ENCODE measurements at regions not wholly inside any gene's neighbourhood (a gene's known extent, or its start where the extent isn't known, plus 50 kb on each side); places are given as distances from the start of the nearest gene placed in this dataset.
"Not testable (repeated sequence)": the region's sequence is repeated elsewhere in the genome, so short reads cannot be mapped to it uniquely, and the experiment has no call there.

DNA sequence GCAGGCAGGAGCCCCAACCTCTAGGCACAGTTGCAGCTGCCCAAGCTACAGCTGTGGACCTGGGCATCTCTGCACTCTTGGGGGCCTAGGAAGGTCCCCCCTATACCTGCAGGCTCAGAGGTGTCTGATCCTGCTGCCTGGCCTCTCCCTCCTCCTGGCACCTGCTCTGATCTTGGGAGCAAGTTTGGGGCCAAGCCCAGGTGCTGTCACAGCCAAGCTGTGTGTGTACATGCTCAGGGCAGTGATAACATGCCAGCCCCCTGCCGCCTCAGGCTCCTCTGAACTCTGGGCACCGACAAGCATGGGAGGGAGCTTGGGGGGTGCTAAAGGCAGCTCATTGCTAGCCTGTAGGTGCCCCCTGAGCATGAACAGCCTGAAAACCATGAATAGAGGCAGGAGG lies 829.6 kb upstream of the VRK2 start:
- H3K4me2 ChIP-seq (ENCODE audit: low read length): no peak overlapping the region
- no peak overlapping the region for H3K4me3 ChIP-seq (ENCODE audit: low read length)
- no peaks in the 10 kb centered on the region for H3K27me3 ChIP-seq (ENCODE audit: control insufficient read depth, insufficient read depth, low read length)
- no peaks in the 10 kb centered on the region for H3K4me1 ChIP-seq (ENCODE audit: control insufficient read depth, insufficient read depth, low read length)
- H3K9me3 ChIP-seq (replicated peaks; ENCODE audit: low read length): peaks cover 14% of the 10 kb centered on the region
- no peaks in the 10 kb centered on the region for H3K36me3 ChIP-seq (ENCODE audit: insufficient read depth, low read length)
- no peak overlapping the region for H3K9ac ChIP-seq (ENCODE audit: low read depth, low read length)

GRCh38 chr2:57218206-57218605 lies 828.4 kb upstream of the VRK2 start:
- no peak overlapping the region for H3K4me2 ChIP-seq (ENCODE audit: low read length)
- H3K4me3 ChIP-seq (ENCODE audit: low read length): no peak overlapping the region
- no peaks in the 10 kb centered on the region for H3K36me3 ChIP-seq (ENCODE audit: insufficient read depth, low read length)
- no peaks in the 10 kb centered on the region for H3K4me1 ChIP-seq (ENCODE audit: control insufficient read depth, insufficient read depth, low read length)
- no peak overlapping the region for H3K9ac ChIP-seq (ENCODE audit: low read depth, low read length)
- no peaks in the 10 kb centered on the region for H3K27me3 ChIP-seq (ENCODE audit: control insufficient read depth, insufficient read depth, low read length)
- peaks cover 14% of the 10 kb centered on the region for H3K9me3 ChIP-seq (replicated peaks; ENCODE audit: low read length)

DNA sequence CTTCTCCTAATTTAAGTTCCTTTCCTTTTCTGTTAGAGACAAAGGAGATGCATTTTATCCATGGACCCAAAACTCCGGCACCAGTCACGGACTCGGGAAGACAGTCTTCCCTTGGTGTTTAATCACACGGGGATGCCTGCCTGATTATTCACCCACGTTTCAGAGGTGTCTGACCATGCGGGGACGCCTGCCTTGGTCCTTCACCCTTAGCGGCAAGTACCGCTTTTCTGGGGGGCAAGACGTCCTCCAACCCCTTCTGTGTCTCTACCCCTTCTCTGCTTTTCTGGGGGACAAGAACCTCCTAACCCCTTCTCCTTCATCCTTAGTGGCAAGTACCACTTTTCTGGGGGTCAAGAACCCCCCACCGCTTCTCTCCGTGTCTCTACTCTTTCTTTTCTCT lies 816.9 kb upstream of the VRK2 start:
- H3K4me2 ChIP-seq (ENCODE audit: low read length); H3K4me3 ChIP-seq (ENCODE audit: low read length); H3K36me3 ChIP-seq (ENCODE audit: insufficient read depth, low read length); H3K9ac ChIP-seq (ENCODE audit: low read depth, low read length); H3K9me3 ChIP-seq (replicated peaks; ENCODE audit: low read length); H3K27me3 ChIP-seq (ENCODE audit: control insufficient read depth, insufficient read depth, low read length); H3K4me1 ChIP-seq (ENCODE audit: control insufficient read depth, insufficient read depth, low read length): not testable (repeated sequence)

- not testable (repeated sequence) for H3K27me3 ChIP-seq (ENCODE audit: control insufficient read depth, insufficient read depth, low read length); H3K4me2 ChIP-seq (ENCODE audit: low read length); H3K9me3 ChIP-seq (replicated peaks; ENCODE audit: low read length); H3K9ac ChIP-seq (ENCODE audit: low read depth, low read length); H3K4me3 ChIP-seq (ENCODE audit: low read length); H3K36me3 ChIP-seq (ENCODE audit: insufficient read depth, low read length); H3K4me1 ChIP-seq (ENCODE audit: control insufficient read depth, insufficient read depth, low read length)
Observed at GRCh38 chr2:57232341-57232740, 814.3 kb upstream of the VRK2 start.

DNA sequence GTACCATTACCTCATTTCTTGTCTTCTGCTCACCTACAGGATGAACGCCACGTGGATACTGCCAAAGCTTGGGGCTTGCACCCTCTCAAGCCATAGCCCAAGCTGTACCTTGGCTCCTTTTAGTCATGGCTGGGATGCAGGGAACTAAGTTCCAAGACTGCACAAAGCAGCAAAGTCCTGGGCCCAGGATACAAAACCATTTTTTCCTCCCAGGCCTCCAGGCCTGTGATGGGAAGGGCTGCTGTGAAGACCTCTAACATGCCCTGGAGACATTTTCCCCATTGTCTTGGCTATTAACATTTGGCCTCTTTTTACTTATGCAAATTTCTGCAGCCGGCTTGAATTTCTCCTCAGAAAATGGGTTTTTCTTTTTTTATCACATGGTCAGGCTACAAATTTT lies 795.1 kb upstream of the VRK2 start:
- H3K27me3 ChIP-seq (ENCODE audit: control insufficient read depth, insufficient read depth, low read length); H3K9me3 ChIP-seq (replicated peaks; ENCODE audit: low read length); H3K9ac ChIP-seq (ENCODE audit: low read depth, low read length); H3K4me2 ChIP-seq (ENCODE audit: low read length); H3K4me1 ChIP-seq (ENCODE audit: control insufficient read depth, insufficient read depth, low read length); H3K36me3 ChIP-seq (ENCODE audit: insufficient read depth, low read length); H3K4me3 ChIP-seq (ENCODE audit: low read length): not testable (repeated sequence)

DNA sequence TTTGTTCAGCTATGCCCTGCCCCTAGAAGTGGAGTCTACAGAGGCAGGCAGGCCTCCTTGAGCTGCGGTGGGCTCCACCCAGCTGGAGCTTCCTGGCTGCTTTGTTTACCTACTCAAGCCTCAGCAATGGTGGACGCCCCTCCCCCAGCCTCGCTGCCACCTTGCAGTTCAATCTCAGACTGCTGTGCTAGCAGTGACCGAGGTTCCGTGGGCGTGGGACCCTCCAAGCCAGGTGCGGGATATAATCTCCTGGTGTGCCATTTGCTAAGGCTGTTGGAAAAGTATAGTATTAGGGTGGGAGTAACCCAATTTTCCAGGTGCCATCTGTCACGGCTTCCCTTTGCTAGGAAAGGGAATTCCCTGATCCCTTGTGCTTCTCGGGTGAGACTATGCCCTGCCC lies 770.2 kb upstream of the VRK2 start:
- H3K4me2 ChIP-seq (ENCODE audit: low read length); H3K9ac ChIP-seq (ENCODE audit: low read depth, low read length); H3K36me3 ChIP-seq (ENCODE audit: insufficient read depth, low read length): not testable (repeated sequence)

GRCh38 chr2:57278451-57278850 lies 768.2 kb upstream of the VRK2 start:
- Histone ChIP-seq H3K27me3 (ENCODE audit: control insufficient read depth, insufficient read depth, low read length) (no peaks in the 10 kb centered on the region), H3K36me3 (ENCODE audit: insufficient read depth, low read length) (no peaks in the 10 kb centered on the region), H3K4me2 (ENCODE audit: low read length) (no peak overlapping the region), H3K4me3 (ENCODE audit: low read length) (no peak overlapping the region), H3K9me3 (replicated peaks; ENCODE audit: low read length) (no peaks in the 10 kb centered on the region), H3K9ac (ENCODE audit: low read depth, low read length) (no peak overlapping the region), H3K4me1 (ENCODE audit: control insufficient read depth, insufficient read depth, low read length) (no peaks in the 10 kb centered on the region)

More for the DNA sequence above, 770.2 kb upstream of the VRK2 start:
- not testable (repeated sequence) for H3K4me3 ChIP-seq (ENCODE audit: low read length); H3K4me1 ChIP-seq (ENCODE audit: control insufficient read depth, insufficient read depth, low read length); H3K27me3 ChIP-seq (ENCODE audit: control insufficient read depth, insufficient read depth, low read length); H3K9me3 ChIP-seq (replicated peaks; ENCODE audit: low read length)

GRCh38 chr2:57291209-57291608 lies 755.4 kb upstream of the VRK2 start:
- H3K4me2 ChIP-seq (ENCODE audit: low read length): no peak overlapping the region
- no peak overlapping the region for H3K9ac ChIP-seq (ENCODE audit: low read depth, low read length)
- no peak overlapping the region for H3K4me3 ChIP-seq (ENCODE audit: low read length)
- no peaks in the 10 kb centered on the region for H3K9me3 ChIP-seq (replicated peaks; ENCODE audit: low read length)
- no peaks in the 10 kb centered on the region for H3K36me3 ChIP-seq (ENCODE audit: insufficient read depth, low read length)
- H3K4me1 ChIP-seq (ENCODE audit: control insufficient read depth, insufficient read depth, low read length): no peaks in the 10 kb centered on the region
- no peaks in the 10 kb centered on the region for H3K27me3 ChIP-seq (ENCODE audit: control insufficient read depth, insufficient read depth, low read length)

DNA sequence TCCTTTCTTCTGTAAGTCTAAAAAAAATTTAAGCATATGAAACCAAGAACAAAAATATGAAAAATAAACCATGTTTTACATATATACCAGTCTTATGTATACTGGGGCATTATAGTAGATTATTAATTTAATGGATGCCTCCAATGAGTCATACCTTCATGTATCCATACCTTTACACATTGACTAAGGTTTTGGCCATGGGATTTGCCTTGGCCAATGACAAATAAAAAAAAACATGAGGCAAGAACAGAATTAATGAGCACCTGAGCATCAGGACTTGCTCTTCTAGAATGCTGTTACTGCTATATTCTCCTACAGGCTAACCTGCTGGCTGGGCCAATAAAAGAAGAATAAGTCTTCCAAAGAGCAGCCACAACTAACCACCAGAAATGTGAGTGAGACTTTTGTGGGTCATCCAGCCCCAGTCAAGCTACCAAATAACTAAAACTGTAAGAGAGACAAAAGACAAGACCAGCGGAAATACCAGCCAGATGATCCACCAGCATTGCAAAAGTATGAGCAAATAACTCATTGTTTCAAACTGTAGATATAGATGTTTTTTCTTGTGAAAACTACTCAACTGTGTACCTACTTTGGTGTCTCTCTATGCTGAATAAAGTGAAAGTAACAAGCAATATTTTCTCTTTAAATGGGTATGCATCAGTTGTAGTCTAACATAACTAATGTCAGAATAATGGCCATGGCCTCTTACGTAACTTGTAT lies 749.6 kb upstream of the VRK2 start:
- Histone ChIP-seq H3K4me1 (ENCODE audit: control insufficient read depth, insufficient read depth, low read length) (no peaks in the 10 kb centered on the region), H3K27me3 (ENCODE audit: control insufficient read depth, insufficient read depth, low read length) (no peaks in the 10 kb centered on the region), H3K9ac (ENCODE audit: low read depth, low read length) (no peak overlapping the region), H3K9me3 (replicated peaks; ENCODE audit: low read length) (no peaks in the 10 kb centered on the region), H3K36me3 (ENCODE audit: insufficient read depth, low read length) (no peaks in the 10 kb centered on the region), H3K4me2 (ENCODE audit: low read length) (no peak overlapping the region), H3K4me3 (ENCODE audit: low read length) (no peak overlapping the region)

DNA sequence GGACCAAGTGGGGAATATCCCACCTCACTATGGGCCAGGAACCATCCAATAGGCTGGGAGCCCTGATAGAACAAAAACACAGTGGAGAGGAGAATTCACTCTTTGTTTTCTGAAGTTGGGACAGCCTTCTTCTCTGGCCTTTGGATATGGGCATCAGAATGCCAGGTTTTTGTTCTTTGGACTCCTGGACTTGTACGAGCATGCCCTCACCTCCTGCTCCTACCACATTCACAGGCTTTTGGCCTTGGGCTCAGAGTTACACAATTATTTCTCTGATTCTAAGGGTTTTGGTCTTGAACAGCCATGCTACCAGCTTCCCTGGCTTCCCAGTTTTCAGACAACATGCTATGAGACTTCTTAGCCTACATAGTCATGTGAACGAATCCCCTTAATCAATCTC lies 732.9 kb upstream of the VRK2 start:
- no peaks in the 10 kb centered on the region for H3K36me3 ChIP-seq (ENCODE audit: insufficient read depth, low read length)
- no peak overlapping the region for H3K4me2 ChIP-seq (ENCODE audit: low read length)
- H3K9me3 ChIP-seq (replicated peaks; ENCODE audit: low read length): no peaks in the 10 kb centered on the region
- no peaks in the 10 kb centered on the region for H3K4me1 ChIP-seq (ENCODE audit: control insufficient read depth, insufficient read depth, low read length)
- no peak overlapping the region for H3K9ac ChIP-seq (ENCODE audit: low read depth, low read length)
- no peak overlapping the region for H3K4me3 ChIP-seq (ENCODE audit: low read length)
- H3K27me3 ChIP-seq (ENCODE audit: control insufficient read depth, insufficient read depth, low read length): no peaks in the 10 kb centered on the region

DNA sequence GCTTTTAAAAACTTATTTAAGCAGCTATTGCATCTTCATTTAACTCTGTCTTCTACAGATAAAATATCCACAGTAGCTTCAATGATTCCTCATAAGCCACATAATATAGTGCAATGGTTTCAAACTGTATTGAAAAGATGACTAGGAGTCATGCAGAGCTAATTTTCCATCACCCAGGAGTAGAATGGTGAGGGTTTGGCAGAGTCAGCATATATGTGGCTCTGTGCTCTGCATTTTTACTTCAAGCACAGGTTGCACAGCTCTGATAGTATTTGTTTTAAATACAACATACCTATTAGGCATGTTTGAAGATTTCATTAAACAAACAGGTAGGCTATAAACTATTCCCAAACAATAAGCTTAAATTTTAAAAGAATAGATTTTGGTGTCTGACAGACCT lies 731.9 kb upstream of the VRK2 start:
- no peaks in the 10 kb centered on the region for H3K9me3 ChIP-seq (replicated peaks; ENCODE audit: low read length)
- H3K36me3 ChIP-seq (ENCODE audit: insufficient read depth, low read length): no peaks in the 10 kb centered on the region
- no peaks in the 10 kb centered on the region for H3K4me1 ChIP-seq (ENCODE audit: control insufficient read depth, insufficient read depth, low read length)
- no peaks in the 10 kb centered on the region for H3K27me3 ChIP-seq (ENCODE audit: control insufficient read depth, insufficient read depth, low read length)
- H3K4me3 ChIP-seq (ENCODE audit: low read length): no peak overlapping the region
- H3K9ac ChIP-seq (ENCODE audit: low read depth, low read length): no peak overlapping the region
- no peak overlapping the region for H3K4me2 ChIP-seq (ENCODE audit: low read length)

GRCh38 chr2:57330447-57330846 lies 716.2 kb upstream of the VRK2 start:
- H3K36me3 ChIP-seq (ENCODE audit: insufficient read depth, low read length): no peaks in the 10 kb centered on the region
- H3K9ac ChIP-seq (ENCODE audit: low read depth, low read length): no peak overlapping the region
- no peaks in the 10 kb centered on the region for H3K9me3 ChIP-seq (replicated peaks; ENCODE audit: low read length)
- no peak overlapping the region for H3K4me2 ChIP-seq (ENCODE audit: low read length)
- peaks cover 5% of the 10 kb centered on the region for H3K4me1 ChIP-seq (ENCODE audit: control insufficient read depth, insufficient read depth, low read length)
- no peak overlapping the region for H3K4me3 ChIP-seq (ENCODE audit: low read length)
- no peaks in the 10 kb centered on the region for H3K27me3 ChIP-seq (ENCODE audit: control insufficient read depth, insufficient read depth, low read length)
